Choroid plexus epithelial cell (primary cell): ENCODE measurements at regions not wholly inside any gene's neighbourhood (a gene's known extent, or its start where the extent isn't known, plus 50 kb on each side); places are given as distances from the start of the nearest gene placed in this dataset.

ENCODE experiments used
- DNase-seq: peaks from one replicate; pipeline ENCODE4 v3.0.0-alpha.2; 2010; ENCODE audit warnings: low read depth
- H3K4me3 ChIP-seq: 2 replicates; pipeline ENCODE4 v1.5.1; 2011; ENCODE audit warnings: low read depth, mild to moderate bottlenecking, control low read depth, low read length, moderate library complexity
- CTCF ChIP-seq: conservative IDR thresholded peaks from 2 replicates; pipeline ENCODE4 v1.5.1; 2011; ENCODE audit warnings: low read depth, mild to moderate bottlenecking, control low read depth, inconsistent platforms, low read length, moderate library complexity

DNA sequence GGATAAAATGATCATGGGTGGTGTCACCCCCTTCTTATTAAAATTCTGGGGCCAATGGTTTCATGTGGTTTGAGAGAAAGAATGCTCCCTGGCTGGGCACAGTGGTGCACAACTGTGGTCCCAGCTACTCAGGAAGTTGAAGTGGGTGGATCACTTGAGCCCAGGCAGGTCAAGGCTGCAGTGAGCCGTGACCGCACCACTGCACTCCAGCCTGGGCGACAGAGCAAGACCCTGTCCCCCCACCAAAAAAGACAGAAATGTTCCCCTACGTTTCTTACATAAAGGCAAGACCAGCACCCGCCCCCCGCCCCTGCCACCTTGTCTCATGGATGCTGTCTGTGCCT, 53.0 kb upstream of the ID2 start:
- TF ChIP-seq CTCF = no peak
- no peak for DNase-seq
- H3K4me3 ChIP-seq = no peak overlapping the region

DNA sequence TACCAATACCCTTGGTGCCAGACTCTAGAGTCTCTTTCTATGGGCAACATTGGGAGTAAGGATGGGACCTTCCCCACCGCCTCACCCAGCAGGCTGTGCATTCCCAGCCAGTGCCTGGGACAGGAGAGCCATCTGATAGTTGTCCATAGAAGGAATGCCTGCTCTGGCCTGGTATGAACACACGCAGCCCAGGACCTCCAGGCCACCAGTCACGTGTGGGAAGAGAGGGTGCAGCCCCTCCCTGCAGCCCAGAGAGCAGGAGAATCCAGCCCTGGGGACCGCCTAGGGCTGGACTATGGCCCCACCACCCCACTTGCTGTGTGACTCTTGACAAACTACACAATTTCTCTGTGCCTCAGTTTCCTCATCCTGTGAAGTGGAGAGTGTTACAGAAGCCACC, 52.5 kb upstream of the ID2 start:
- TF ChIP-seq CTCF = no peak
- H3K4me3 ChIP-seq = no peak overlapping the region

DNA sequence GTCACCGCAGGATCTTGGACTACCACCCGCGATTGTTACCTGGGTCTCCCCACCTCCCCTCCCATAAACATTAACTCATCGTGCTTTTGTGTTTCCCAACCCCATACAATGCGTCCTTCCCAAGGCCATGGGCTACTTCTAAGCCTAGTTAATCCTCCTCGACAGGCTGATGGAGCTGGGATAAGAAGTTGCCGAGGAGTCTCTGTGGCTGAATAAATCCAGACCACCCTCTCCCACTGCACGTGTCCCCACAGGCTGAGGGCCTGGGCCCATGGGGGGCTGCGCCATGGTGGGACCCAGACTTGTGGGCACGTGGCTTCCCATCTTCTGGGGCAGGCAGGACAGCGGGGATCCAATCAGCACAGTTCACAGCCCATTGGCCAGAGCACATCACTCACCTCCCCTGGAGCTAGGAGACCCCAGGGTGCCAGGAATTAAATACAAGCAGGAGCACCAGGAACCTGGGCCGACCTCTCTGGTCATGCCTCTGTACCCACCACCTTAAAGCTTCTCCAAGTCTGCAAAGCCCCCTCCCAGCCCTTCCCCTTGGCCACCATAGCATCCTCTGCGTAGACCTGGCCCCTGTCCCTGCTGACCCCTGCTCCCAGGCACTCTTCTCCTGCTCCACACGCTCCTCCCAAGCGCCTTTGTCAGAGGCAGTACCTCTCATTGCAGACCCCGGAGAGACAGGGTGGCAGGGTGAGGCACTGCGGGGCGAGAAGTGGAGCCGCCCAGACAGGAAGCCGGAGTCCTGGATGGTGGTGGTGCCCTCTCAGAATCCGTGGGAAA, 51.0 kb upstream of the ID2 start:
- H3K4me3 ChIP-seq = no peak overlapping the region
- no peak for DNase-seq
- TF ChIP-seq CTCF = no peak

More for the DNA sequence above, 52.5 kb upstream of the ID2 start:
- DNase-seq = no peak

DNA sequence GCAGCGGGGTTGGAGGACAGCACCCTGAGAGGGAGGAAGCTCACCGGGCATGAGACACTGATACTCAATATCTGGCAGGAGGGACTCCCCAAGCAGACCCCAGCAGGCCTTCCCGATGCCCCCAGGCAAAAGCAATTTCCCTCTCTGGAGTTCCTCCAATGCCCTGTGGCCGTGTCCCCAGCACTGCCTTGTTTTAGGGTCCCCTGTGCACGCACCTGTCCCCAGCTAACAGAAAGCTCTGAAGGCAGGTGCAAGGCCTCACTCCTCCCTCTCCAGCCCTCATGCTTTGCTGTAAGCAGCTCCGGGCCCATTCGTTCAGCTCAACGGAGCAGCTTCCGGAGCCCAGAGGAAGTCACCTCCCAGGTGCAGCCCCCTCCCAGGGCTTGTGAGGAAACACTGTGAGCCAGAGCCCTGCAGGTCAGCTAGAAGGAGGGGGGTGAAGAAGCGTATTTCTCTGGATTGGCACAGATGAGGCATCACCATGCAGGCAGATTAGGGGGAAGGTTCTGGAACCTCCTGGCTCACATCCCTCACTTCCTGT, 50.3 kb upstream of the ID2 start:
- H3K4me3 ChIP-seq = no peak overlapping the region
- DNase-seq = no peak
- no peak for TF ChIP-seq CTCF
